ENCODE measurements at regions not wholly inside any gene's neighbourhood (a gene's known extent, or its start where the extent isn't known, plus 50 kb on each side); places are given as distances from the start of the nearest gene placed in this dataset.

- no peak for DNase-seq (ENCODE audit: low read depth in 3 of 3, low spot score in 2 of 3)
Observed at GRCh38 chr4:30783751-30784150, 63.6 kb downstream of the PCDH7 start.

- peak in 1 of 3 donors; percentile 63 for DNase-seq (ENCODE audit: low read depth in 3 of 3, low spot score in 2 of 3)
Observed at GRCh38 chr4:30789219-30789671, 69.1 kb downstream of the PCDH7 start.

- no peak for DNase-seq (ENCODE audit: low read depth in 3 of 3, low spot score in 2 of 3)
Observed at GRCh38 chr4:30790123-30790522, 70.0 kb downstream of the PCDH7 start.

- DNase-seq (ENCODE audit: low read depth in 3 of 3, low spot score in 2 of 3): no peak
Observed at GRCh38 chr4:30790998-30791397, 70.8 kb downstream of the PCDH7 start.

GRCh38 chr4:30792601-30793000 lies 72.4 kb downstream of the PCDH7 start:
- no peak for DNase-seq (ENCODE audit: low read depth in 3 of 3, low spot score in 2 of 3)

- DNase-seq (ENCODE audit: low read depth in 3 of 3, low spot score in 2 of 3): no peak
Observed at GRCh38 chr4:30801876-30802275, 81.7 kb downstream of the PCDH7 start.

GRCh38 chr4:30802622-30803323 lies 82.6 kb downstream of the PCDH7 start:
- DNase-seq (ENCODE audit: low read depth in 3 of 3, low spot score in 2 of 3): no peak

GRCh38 chr4:30808276-30808675 lies 88.1 kb downstream of the PCDH7 start:
- DNase-seq (ENCODE audit: low read depth in 3 of 3, low spot score in 2 of 3): no peak

GRCh38 chr4:30811296-30811695 lies 91.1 kb downstream of the PCDH7 start:
- DNase-seq (ENCODE audit: low read depth in 3 of 3, low spot score in 2 of 3): no peak

GRCh38 chr4:30815685-30816084 lies 95.5 kb downstream of the PCDH7 start:
- DNase-seq (ENCODE audit: low read depth in 3 of 3, low spot score in 2 of 3): no peak

- DNase-seq (ENCODE audit: low read depth in 3 of 3, low spot score in 2 of 3): no peak
Observed at GRCh38 chr4:30817447-30817846, 97.3 kb downstream of the PCDH7 start.

- DNase-seq (ENCODE audit: low read depth in 3 of 3, low spot score in 2 of 3): no peak
Observed at GRCh38 chr4:30818541-30818940, 98.4 kb downstream of the PCDH7 start.

GRCh38 chr4:30821275-30821674 lies 101.1 kb downstream of the PCDH7 start:
- DNase-seq (ENCODE audit: low read depth in 3 of 3, low spot score in 2 of 3): no peak

- no peak for DNase-seq (ENCODE audit: low read depth in 3 of 3, low spot score in 2 of 3)
Observed at GRCh38 chr4:30821859-30822612, 101.9 kb downstream of the PCDH7 start.

GRCh38 chr4:30822911-30823551 lies 102.9 kb downstream of the PCDH7 start:
- DNase-seq (ENCODE audit: low read depth in 3 of 3, low spot score in 2 of 3): no peak

- no peak for DNase-seq (ENCODE audit: low read depth in 3 of 3, low spot score in 2 of 3)
Observed at GRCh38 chr4:30825008-30825770, 105.0 kb downstream of the PCDH7 start.

GRCh38 chr4:30828264-30828926 lies 108.2 kb downstream of the PCDH7 start:
- DNase-seq (ENCODE audit: low read depth in 3 of 3, low spot score in 2 of 3): no peak

GRCh38 chr4:30832639-30833038 lies 112.5 kb downstream of the PCDH7 start:
- DNase-seq (ENCODE audit: low read depth in 3 of 3, low spot score in 2 of 3): no peak

- DNase-seq (ENCODE audit: low read depth in 3 of 3, low spot score in 2 of 3): no peak
Observed at GRCh38 chr4:30833206-30833605, 113.0 kb downstream of the PCDH7 start.

- DNase-seq (ENCODE audit: low read depth in 3 of 3, low spot score in 2 of 3): no peak
Observed at GRCh38 chr4:30835044-30835443, 114.9 kb downstream of the PCDH7 start.

Measured in right renal cortex interstitium (tissue), 3 donors.